HG03175 (cell line): ENCODE measurements at regions not wholly inside any gene's neighbourhood (a gene's known extent, or its start where the extent isn't known, plus 50 kb on each side); places are given as distances from the start of the nearest gene placed in this dataset.

Experiments
- ATAC-seq: cut with Tn5 transposase; IDR thresholded peaks from one replicate; pipeline ENCODE4 v1.9.1; 2021; ENCODE audit warnings: mild to moderate bottlenecking, moderate library complexity; ENCODE audit not compliant: unreplicated experiment

DNA sequence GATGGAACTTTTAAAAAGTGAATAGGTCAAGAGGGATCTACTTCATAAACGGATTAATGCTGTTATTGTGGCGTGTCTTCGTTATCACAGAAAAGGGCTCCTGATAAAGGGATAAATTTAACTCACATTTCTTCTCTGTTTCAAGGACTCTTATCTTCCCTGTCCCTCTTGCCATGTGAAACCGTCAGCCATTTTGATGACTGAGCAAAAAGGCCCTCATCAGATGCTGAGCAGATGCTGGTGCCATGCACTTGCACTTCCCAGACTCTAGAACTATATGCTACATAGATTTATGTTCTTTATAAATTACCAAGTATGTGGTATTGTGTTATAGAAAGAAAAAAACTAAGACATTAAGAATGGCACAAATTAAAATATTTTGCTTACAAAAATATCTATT lies 1011.8 kb upstream of the GBE1 start:
- no peak for ATAC-seq

GRCh38 chr3:82764521-82764920 lies 1003.1 kb upstream of the GBE1 start:
- ATAC-seq: no peak

- ATAC-seq: no peak
These were observed 1000.4 kb upstream of the GBE1 start for GRCh38 chr3:82761858-82762257.

DNA sequence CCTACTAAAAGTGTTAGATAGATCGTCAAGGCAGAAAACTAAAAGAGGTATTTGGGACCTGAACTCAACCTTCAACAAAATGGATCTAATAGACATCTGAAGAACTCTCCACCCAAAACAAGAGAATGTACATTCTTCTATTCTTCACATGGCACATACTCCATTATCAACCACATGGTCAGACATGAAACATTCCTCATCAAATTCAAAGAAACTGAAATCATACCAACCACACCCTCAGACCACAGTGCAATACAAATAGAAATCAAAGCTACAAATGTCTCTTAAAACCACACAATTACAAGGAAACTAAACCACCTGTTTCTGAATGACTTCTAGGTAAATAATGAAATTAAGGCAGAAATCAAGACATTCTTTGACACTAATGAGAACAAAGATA lies 984.1 kb upstream of the GBE1 start:
- no peak for ATAC-seq

DNA sequence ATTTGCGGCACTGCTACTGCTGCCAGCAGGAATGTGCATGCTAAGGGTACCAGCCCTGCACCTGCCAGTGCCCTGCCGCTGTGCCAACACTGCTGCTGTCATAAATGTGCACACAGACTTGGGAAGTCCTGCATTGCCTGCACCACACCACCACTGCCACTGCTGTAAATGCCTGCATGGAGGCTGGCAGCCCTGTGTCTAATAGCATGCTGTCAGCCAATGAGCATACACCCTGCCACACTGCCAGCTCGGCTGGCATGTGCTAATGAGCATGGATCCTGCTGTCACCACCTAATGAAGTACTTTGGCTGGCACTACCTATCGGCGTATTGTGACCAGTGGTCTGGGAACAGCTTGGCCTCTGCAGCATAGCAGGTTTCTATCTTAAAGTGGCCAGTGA lies 981.8 kb upstream of the GBE1 start:
- ATAC-seq: no peak

DNA sequence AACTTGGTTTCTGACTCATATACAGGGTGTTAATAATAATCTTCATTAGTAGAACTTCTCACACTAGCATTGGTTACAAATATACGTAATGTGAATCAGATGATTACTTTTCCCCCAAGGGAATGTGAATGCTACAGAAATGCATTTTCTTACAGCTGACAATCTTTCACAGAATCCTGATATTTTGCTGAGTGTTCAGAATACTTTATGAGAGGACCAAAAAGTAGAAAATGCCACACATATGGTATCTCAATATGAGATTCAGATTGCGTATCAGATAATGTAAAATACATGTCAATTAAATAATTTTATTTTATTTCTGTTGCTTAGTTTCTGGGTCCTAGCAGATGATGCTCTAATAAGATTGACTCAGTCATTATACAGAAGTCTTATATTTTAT lies 979.9 kb upstream of the GBE1 start:
- ATAC-seq: no peak

DNA sequence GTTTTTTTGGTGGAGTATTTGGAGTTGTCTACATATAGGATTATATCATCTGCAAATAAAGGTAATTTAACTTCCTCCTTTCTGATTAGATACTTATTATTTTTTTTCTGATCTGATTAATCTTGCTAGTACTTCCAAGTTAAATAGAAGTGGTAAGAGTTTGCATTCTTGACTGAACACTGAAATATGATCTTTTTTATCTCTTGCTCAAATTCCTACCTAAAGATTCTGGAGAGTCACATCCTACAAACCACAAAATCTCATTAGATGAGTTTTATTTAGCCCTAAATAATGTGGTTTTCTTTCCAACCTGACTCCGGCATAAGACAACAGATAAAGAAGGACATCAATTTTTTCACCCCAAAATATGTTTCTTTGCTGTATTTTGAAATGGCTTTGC lies 977.9 kb upstream of the GBE1 start:
- no peak for ATAC-seq

DNA sequence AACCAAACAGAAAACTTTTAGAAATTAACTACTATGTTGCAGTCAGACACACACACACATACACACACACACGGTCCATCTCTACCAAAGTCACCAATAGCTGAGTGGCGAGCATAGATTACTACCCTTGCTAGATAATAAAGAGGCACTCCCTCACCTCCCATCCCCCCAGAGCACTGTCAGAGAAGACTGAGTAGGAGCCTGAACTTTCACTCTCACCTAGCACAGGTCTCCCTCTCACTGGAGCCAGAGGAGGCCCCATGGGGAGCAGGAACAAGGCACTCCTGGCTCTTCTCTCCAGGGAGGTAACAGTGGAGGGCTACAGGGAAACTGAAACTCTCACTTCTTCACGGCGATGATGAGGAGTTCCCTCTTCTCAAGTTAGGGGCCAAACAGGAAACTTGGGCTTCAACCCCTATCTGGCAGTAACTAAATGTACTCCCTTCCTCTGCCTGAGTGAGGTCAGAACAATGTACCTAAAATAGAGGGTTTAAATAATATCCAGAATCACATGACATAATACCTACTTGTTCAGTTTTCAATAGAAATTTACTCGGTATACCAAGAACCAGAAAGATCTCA lies 975.3 kb upstream of the GBE1 start:
- no peak for ATAC-seq

- ATAC-seq: no peak
These were observed 953.8 kb upstream of the GBE1 start for GRCh38 chr3:82715091-82715856.

- no peak for ATAC-seq
These were observed 945.6 kb upstream of the GBE1 start for GRCh38 chr3:82707035-82707434.

GRCh38 chr3:82685761-82686160 lies 924.3 kb upstream of the GBE1 start:
- no peak for ATAC-seq

- ATAC-seq: no peak
These were observed 915.0 kb upstream of the GBE1 start for GRCh38 chr3:82676356-82677026.

GRCh38 chr3:82672966-82673365 lies 911.5 kb upstream of the GBE1 start:
- ATAC-seq: no peak

DNA sequence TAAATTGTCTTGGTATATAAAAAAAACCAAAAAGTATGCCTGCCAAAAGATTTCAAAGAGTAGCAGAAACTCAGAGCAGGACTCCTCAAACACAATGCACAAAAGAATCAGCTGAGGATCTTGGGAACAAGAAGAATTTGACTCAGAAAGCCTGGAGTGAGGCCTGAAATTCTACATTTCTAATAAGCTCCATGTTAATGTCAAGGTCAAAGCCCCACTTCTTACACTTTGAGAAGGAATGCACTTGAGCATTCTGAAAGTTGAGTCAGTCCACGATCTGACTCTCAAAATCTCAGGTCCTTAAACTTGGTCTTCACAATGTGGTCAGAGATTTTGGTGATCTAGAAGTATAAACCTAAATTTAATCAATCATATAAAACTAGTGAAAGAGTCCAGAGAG lies 910.0 kb upstream of the GBE1 start:
- no peak for ATAC-seq

DNA sequence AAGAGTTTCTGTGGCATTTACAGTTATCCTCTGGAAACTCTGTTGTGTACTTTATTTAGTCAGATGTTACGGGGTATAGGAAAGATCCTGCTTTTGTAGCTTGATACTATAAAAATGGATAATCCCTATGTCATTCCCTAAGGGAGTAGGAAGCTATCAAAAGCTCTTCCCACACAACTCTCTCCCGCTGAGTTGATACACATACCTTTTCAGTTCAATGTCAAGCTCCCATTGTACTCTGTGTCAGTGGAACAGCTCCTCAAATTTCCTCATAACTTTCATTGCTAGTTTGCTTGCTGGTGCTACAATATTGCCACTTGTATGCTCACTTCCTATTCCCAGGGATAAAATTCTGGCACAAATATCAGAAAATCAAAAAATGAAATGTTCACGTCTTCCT lies 893.3 kb upstream of the GBE1 start:
- ATAC-seq: no peak

GRCh38 chr3:82643948-82644347 lies 882.5 kb upstream of the GBE1 start:
- ATAC-seq: no peak

DNA sequence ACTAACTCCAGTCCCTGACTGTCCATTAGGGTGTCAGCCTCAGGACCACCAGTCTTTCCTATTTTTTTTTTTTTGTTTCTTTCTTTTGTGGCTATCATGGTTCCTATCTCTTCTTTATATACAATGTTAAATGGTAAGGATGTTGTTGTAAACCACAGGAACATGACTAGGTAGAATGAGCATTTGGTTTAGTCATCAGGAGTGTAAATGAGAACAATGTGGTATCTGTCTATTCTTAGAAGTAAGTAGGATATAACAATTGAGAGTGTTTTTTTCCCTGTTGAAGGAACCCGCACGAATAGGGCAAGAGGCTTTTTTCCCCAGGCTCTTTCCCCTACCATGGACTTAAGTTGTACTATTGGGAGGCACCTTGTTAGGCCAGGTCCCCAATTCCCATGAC lies 880.3 kb upstream of the GBE1 start:
- ATAC-seq: no peak

DNA sequence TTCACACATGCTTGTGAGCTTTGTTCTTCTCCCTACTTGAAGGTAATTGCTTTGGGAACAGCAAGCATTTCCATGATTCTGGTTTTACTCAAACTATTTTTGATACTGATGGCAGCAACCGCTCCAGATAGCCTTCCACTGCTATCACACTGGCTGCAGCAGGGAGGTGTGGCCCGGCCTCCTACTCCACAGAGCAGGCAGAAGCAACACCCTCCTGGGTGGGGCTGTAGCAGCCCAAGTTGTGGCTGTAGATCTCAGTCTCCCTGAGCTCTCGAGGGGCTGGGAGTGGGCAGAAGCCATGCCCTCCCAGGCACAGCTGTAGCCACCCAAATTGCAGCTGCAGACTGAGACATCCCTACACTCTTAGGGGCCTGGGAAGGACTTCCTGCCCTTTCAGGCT lies 878.8 kb upstream of the GBE1 start:
- ATAC-seq: no peak

DNA sequence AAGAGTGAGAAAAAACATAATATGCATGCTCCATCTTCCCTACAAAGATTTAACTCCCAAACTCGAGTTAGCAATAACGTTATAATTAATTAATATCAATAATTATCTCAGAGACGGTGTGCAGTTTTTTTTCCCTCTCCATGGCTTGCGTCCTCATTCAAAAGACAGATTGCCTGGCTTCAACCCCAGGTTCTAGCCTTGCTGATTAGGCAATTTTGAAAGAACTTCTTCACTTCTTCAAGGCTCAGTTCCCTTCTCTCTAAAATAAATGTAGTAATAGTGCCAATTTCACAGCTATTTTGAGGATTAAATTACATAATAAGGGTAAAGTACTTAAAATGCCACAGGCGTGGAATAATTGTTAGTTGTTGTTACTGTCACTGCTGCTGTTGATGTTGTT lies 876.1 kb upstream of the GBE1 start:
- ATAC-seq: no peak

- ATAC-seq: no peak
These were observed 874.7 kb upstream of the GBE1 start for GRCh38 chr3:82636177-82636576.

- no peak for ATAC-seq
These were observed 871.9 kb upstream of the GBE1 start for GRCh38 chr3:82633319-82633718.

DNA sequence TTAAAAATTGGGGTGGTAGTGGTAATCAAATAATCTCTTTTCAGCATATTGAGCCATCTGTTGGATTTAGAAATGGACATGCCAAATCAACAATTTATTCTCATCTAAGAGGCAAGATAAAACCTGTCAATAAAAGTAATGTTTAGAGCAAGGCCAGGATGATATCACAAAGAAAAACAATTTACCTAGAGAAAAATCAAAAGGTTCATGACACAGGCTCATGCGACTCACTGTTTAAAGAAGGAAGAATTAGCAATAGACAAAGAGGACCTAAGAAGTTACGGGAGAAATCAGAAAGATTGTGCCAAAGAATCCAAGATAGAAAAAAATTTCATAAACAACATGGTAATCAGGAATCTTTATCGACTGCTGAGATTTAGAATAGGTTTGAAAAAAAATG lies 868.5 kb upstream of the GBE1 start:
- ATAC-seq: no peak
